ENCODE measurements at regions not wholly inside any gene's neighbourhood (a gene's known extent, or its start where the extent isn't known, plus 50 kb on each side); places are given as distances from the start of the nearest gene placed in this dataset.

- no peak for TF ChIP-seq CTCF (IDR thresholded peaks at IDR 0.05; ENCODE audit: insufficient read depth, low read depth, low read length, missing control alignments)
- DNase-seq (ENCODE audit: low read depth), result no peak
- no peak overlapping the region for H3K4me3 ChIP-seq (ENCODE audit: low read depth, low read length)
These were observed 479.0 kb downstream of the CYLC2 start for GRCh38 chr9:103474156-103474555.

GRCh38 chr9:103483471-103484096 is 488.5 kb downstream of the CYLC2 start:
- no peak for DNase-seq (ENCODE audit: low read depth)
- no peak for TF ChIP-seq CTCF (IDR thresholded peaks at IDR 0.05; ENCODE audit: insufficient read depth, low read depth, low read length, missing control alignments)
- no peak overlapping the region for H3K4me3 ChIP-seq (ENCODE audit: low read depth, low read length)

- DNase-seq (ENCODE audit: low read depth), result no peak
- no peak for TF ChIP-seq CTCF (IDR thresholded peaks at IDR 0.05; ENCODE audit: insufficient read depth, low read depth, low read length, missing control alignments)
- H3K4me3 ChIP-seq (ENCODE audit: low read depth, low read length), result no peak overlapping the region
These were observed 490.0 kb downstream of the CYLC2 start for GRCh38 chr9:103485138-103485537.

GRCh38 chr9:103514767-103515166 is 519.6 kb downstream of the CYLC2 start:
- H3K4me3 ChIP-seq (ENCODE audit: low read depth, low read length), result no peak overlapping the region
- no peak for DNase-seq (ENCODE audit: low read depth)
- no peak for TF ChIP-seq CTCF (IDR thresholded peaks at IDR 0.05; ENCODE audit: insufficient read depth, low read depth, low read length, missing control alignments)

- H3K4me3 ChIP-seq (ENCODE audit: low read depth, low read length), result no peak overlapping the region
- no peak for TF ChIP-seq CTCF (IDR thresholded peaks at IDR 0.05; ENCODE audit: insufficient read depth, low read depth, low read length, missing control alignments)
- no peak for DNase-seq (ENCODE audit: low read depth)
These were observed 527.3 kb downstream of the CYLC2 start for GRCh38 chr9:103522409-103522808.

GRCh38 chr9:103530934-103531333 is 535.8 kb downstream of the CYLC2 start:
- no peak for TF ChIP-seq CTCF (IDR thresholded peaks at IDR 0.05; ENCODE audit: insufficient read depth, low read depth, low read length, missing control alignments)
- no peak overlapping the region for H3K4me3 ChIP-seq (ENCODE audit: low read depth, low read length)
- DNase-seq (ENCODE audit: low read depth), result no peak

GRCh38 chr9:103533318-103533717 is 538.2 kb downstream of the CYLC2 start:
- DNase-seq (ENCODE audit: low read depth), result no peak
- no peak for TF ChIP-seq CTCF (IDR thresholded peaks at IDR 0.05; ENCODE audit: insufficient read depth, low read depth, low read length, missing control alignments)
- H3K4me3 ChIP-seq (ENCODE audit: low read depth, low read length), result no peak overlapping the region

All from GM12865 (cell line).